K562 (cell line): ENCODE measurements at regions not wholly inside any gene's neighbourhood (a gene's known extent, or its start where the extent isn't known, plus 50 kb on each side); places are given as distances from the start of the nearest gene placed in this dataset.

Source experiments
- ATAC-seq: fragments of 200-7000 bp; cut with Tn5 transposase; 3 replicates; pipeline ENCODE4 v1.9.1; 2020; ENCODE audit warnings: moderate library complexity
- BruUV-seq: library from RNA; stranded (reverse); fragments of 400-500 nt; replicated peaks from 2 replicates; lab custom pipeline; 2021; lab: Mats Ljungman, UMichigan
- CTCF ChIA-PET: fragments of 300-600 bp; formaldehyde crosslinking; extraction: SDS; loops from one replicate; lab custom pipeline; 2021; ENCODE audit warnings: low intra/inter-chr PET ratio; lab: Yijun Ruan, JAX
- POLR2A ChIA-PET: fragments of 300-600, 350-650 bp; sonication (Branson Sonifier 250); formaldehyde crosslinking; extraction: SDS; loops from one replicate; lab custom pipeline; 2021; ENCODE audit warnings: antibody characterized with exemption, inconsistent platforms; lab: Yijun Ruan, JAX
- DNase-seq, 4 experiments: peaks; one replicate each; pipeline versions ENCODE4 v3.0.0 to v3.0.0-alpha.2; 2011 to 2018; ENCODE audit warnings: low spot score in 3 of 4, mixed read lengths in 3 of 4; ENCODE audit errors: extremely low read depth in 1 of 4
- FAIRE-seq: peaks from 2 replicates; lab custom pipeline; 2011; peaks lifted over from hg19 to GRCh38; lab: Jason Lieb, UNC
- H2AFZ ChIP-seq: 2 replicates; pipeline ENCODE4 v1.6.0; 2011; ENCODE audit warnings: low read depth, low read length, control low read depth, inconsistent platforms
- H3K27ac ChIP-seq: fragments of 200-600 bp; 3 replicates; pipeline ENCODE4 v1.8.0; 2011; ENCODE audit warnings: low read depth, mild to moderate bottlenecking, control low read depth, inconsistent platforms, low read length, moderate library complexity, mixed read lengths; ENCODE audit errors: extremely low read depth
- H3K27me3 ChIP-seq, 2 experiments: fragments of 300-600 bp in 1 of 2; 2 replicates in 1 of 2; 3 replicates in 1 of 2; pipeline versions ENCODE4 v1.6.0 to v1.8.0; 2011; ENCODE audit warnings: inconsistent platforms in 2 of 2, low read length in 2 of 2, mild to moderate bottlenecking in 1 of 2, mixed read lengths in 1 of 2, moderate library complexity in 1 of 2; ENCODE audit not compliant: control insufficient read depth in 2 of 2, insufficient read depth in 2 of 2
- H3K36me3 ChIP-seq: fragments of 300-600 bp; 3 replicates; pipeline ENCODE4 v1.8.0; 2011; ENCODE audit warnings: mild to moderate bottlenecking, low read length, inconsistent platforms; ENCODE audit not compliant: control insufficient read depth, insufficient read depth
- H3K4me1 ChIP-seq, 2 experiments: fragments of 200-600 bp in 1 of 2; replicated peaks in 1 of 2; 2 replicates in 1 of 2; 3 replicates in 1 of 2; pipeline versions ENCODE4 v1.5.1 to v1.8.0; 2011; ENCODE audit warnings: inconsistent platforms in 2 of 2, low read length in 2 of 2, mild to moderate bottlenecking in 1 of 2, mixed read lengths in 1 of 2, moderate library complexity in 1 of 2; ENCODE audit not compliant: control insufficient read depth in 2 of 2, insufficient read depth in 2 of 2
- H3K4me2 ChIP-seq: 2 replicates; pipeline ENCODE4 v1.6.1; 2011; ENCODE audit warnings: low read length, control low read depth, inconsistent platforms, mixed read lengths; ENCODE audit not compliant: insufficient read depth
- H3K4me3 ChIP-seq: fragments of 200-600 bp; sonication (generic), shearing (Covaris generic); 2 replicates; pipeline ENCODE4 v1.5.1; 2016; ENCODE audit warnings: control low read depth, inconsistent platforms
- H3K79me2 ChIP-seq: fragments of 200-600 bp; 3 replicates; pipeline ENCODE4 v1.8.0; 2011; ENCODE audit warnings: low read length, inconsistent platforms; ENCODE audit not compliant: control insufficient read depth, insufficient read depth
- H3K9ac ChIP-seq, 2 experiments: 2 replicates each; pipeline versions ENCODE4 v1.6.0 to v1.6.1; 2011; ENCODE audit warnings: low read depth in 2 of 2, low read length in 2 of 2, control low read depth in 1 of 2, inconsistent platforms in 1 of 2, mild to moderate bottlenecking in 1 of 2, mixed read lengths in 1 of 2; ENCODE audit not compliant: insufficient read depth in 1 of 2
- H3K9me1 ChIP-seq: one replicate; pipeline ENCODE4 v1.6.0; 2011; ENCODE audit warnings: inconsistent platforms, mild to moderate bottlenecking, low read length, moderate library complexity; ENCODE audit not compliant: control insufficient read depth, insufficient read depth
- H3K9me3 ChIP-seq: replicated peaks from 2 replicates; pipeline ENCODE4 v1.5.1; 2011; ENCODE audit warnings: low read depth, low read length, inconsistent platforms; ENCODE audit not compliant: control insufficient read depth, insufficient read depth
- H4K20me1 ChIP-seq: replicated peaks from 2 replicates; pipeline ENCODE4 v1.6.1; 2011; ENCODE audit warnings: low read length, inconsistent platforms, mixed read lengths; ENCODE audit not compliant: control insufficient read depth, insufficient read depth
- CHD1 ChIP-seq: fragments of 200-600 bp; sonication (generic); IDR thresholded peaks from one replicate; pipeline ENCODE4 v1.6.1; 2012; ENCODE audit warnings: mild to moderate bottlenecking, moderate library complexity, low read length, inconsistent platforms
- MEF2D ChIP-seq: conservative IDR thresholded peaks from 2 replicates; pipeline ENCODE4 v1.6.1; 2016; ENCODE audit warnings: low read depth, missing genetic modification characterization, missing compliant biosample characterization
- XRCC3 ChIP-seq: fragments of 450-650 bp; IDR thresholded peaks from 2 replicates; pipeline ENCODE4 v1.6.1; 2017; ENCODE audit warnings: mild to moderate bottlenecking, moderate library complexity
- ZNF140 ChIP-seq: fragments of 250-450 bp; sonication (Bioruptor Pico); IDR thresholded peaks from 2 replicates; pipeline ENCODE4 v1.8.0; 2021; ENCODE audit warnings: moderate library complexity, mild to moderate bottlenecking, inconsistent platforms
- ZNF232 ChIP-seq: sonication (generic); formaldehyde crosslinking; IDR thresholded peaks from 2 replicates; pipeline ENCODE4 v1.8.0; 2022; ENCODE audit warnings: mild to moderate bottlenecking, missing genetic modification reagents
- ZNF384 ChIP-seq: IDR thresholded peaks from 2 replicates; pipeline ENCODE4 v1.6.1; 2012; ENCODE audit warnings: low read depth, low read length, improper control_type of control experiment
- WGBS: fragments of 100-300 bp; shearing (Covaris generic); methylation state at CpG from one replicate; pipeline ENCODE4 v1.1.6; 2016; ENCODE audit warnings: low coverage, mixed read lengths; ENCODE audit not compliant: insufficient coverage; ENCODE audit errors: missing lambda C conversion rate; 5-methylcytosine and 5-hydroxymethylcytosine counted together
- in situ Hi-C: fragments of 300-500 bp; cut with MboI; formaldehyde crosslinking; loops from 4 replicates; pipeline ENCODE4 v1.15.0; 2018; ENCODE audit warnings: inconsistent platforms, mixed read lengths
- intact Hi-C: fragments of 100-400 bp; cut with micrococcal nuclease; formaldehyde crosslinking; loops from 2 replicates; pipeline ENCODE4 v1.14.2; 2022
- TF ChIP-seq, protein P1 (sequence below): fragments of 250-450 bp; sonication (Bioruptor Pico); IDR thresholded peaks from 2 replicates; pipeline ENCODE4 v1.5.0; 2021; ENCODE audit warnings: mild to moderate bottlenecking, moderate library complexity
- TF ChIP-seq, protein P2 (sequence below): fragments of 450-650 bp; IDR thresholded peaks from 2 replicates; pipeline ENCODE4 v1.6.1; 2016
- TF ChIP-seq, protein P3 (sequence below): sonication (generic); formaldehyde crosslinking; IDR thresholded peaks from 2 replicates; pipeline ENCODE4 v1.8.0; 2022; ENCODE audit warnings: mild to moderate bottlenecking, missing genetic modification reagents
- TF ChIP-seq, protein P4 (sequence below): fragments of 450-650 bp; IDR thresholded peaks from 2 replicates; pipeline ENCODE4 v1.7.0; 2016; ENCODE audit warnings: borderline replicate concordance
- TF ChIP-seq, protein P5 (sequence below): fragments of 250-450 bp; sonication (Bioruptor Pico); IDR thresholded peaks from 2 replicates; pipeline ENCODE4 v1.9.0; 2021; ENCODE audit warnings: mild to moderate bottlenecking, inconsistent platforms

DNA sequence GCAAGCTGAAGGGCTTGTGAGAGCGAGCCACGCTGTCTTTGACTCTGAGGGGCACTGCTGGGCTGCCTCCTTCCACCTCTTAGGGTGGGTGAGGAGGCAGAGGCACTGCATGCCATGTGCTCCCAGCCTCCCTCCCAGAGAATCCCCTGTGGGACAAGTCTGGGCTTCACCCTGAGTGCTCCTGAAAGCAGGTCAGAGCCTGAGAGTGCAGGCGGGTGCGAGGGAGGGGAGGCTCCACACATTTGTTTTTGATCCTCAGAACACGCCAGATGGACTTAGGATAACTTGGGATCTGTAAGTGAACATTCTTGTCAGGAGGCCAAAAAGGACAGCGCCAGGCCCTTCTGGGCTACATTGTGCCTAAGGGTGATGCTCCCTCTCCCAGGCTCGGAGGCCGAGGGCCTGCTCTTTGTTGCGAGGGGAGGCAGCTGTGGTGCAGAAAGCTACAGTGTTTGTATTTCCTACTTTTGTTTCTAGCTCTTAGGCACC lies 155.4 kb downstream of the TMX1 start (continued):
- TF ChIP-seq, protein P1, sequence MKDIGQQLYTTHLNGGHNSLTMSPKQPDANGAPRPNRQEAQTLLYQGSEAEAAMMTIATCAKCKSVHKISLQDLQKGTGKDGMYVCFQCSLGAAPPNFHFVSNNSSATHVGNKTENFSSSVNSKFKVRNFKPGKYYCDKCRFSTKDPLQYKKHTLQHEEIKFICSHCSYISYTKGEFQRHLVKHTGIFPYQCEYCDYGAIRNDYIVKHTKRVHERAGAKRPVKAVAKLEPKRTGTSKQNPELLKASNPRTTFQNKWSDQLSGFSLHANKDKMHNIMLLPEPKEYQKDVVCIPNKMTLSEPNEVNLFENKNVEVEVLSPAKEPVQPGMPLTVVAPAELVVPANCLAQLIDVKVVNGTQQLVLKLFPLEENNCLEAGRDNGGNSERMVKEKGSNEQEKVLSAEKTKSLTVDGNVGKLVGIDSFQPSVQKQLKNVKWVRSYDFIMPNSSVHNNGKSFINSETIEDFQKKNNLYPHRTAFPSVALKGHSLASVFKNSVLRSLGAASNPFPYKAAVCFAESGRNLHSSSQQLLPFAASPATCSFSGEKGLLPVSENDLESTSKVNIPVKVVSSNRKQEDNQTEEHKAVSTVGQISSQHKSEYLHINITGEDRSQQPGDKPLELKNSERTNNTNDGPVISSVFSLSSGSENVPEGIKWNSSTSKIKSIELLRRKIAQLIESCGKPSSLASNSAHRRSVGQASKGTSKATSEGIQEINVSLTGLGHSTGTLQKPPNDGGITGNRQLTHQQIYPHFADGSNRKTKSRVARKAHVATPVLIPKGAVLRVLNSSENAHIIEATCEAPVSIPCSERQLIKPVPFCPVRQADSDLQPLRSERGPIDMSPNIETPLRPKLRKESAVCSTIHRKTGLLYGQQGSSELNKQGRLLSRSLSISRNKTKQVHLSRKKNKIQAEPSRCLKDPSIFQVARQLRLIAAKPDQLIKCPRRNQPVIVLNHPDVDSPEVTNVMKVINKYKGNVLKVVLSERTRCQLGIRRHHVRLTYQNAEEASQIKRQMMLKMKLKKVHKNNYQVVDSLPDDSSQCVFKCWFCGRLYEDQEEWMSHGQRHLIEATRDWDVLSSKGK (CRISPR knock-in tag) = no peak
- TF ChIP-seq, all 486 proteins: peak for 0

DNA sequence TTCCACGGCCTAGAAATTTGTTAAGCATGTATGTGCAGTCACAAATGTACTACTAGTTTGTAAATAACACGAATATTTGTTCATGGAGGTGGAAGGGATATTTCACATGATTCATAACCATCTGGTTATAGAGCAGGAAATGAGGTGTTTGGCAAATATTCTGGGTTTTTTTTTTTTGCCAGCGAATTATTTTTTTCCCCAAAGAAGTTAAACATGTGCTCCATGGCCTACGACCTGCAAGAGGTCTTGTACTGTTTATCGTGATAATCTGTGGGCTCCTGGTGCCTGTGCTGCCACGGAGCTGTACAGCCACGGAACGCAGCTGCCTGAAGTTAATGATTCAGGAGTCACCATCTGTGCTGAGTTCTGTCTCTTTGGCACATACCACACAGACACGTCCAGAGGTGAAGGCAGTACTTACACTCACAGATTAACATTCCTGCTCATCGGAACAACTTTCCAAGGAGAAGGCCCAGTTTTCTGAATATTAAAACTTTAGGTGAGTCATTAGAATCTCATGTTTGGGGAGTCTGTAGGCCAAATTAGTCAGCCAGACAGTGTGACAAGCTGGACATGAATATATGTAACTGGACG lies 156.3 kb downstream of the TMX1 start:
- Histone ChIP-seq H4K20me1 (no peaks in the 10 kb centered on the region), H3K36me3 (no peaks in the 10 kb centered on the region), H2AFZ (no peak overlapping the region), H3K9ac (no peak overlapping the region), H3K79me2 (no peaks in the 10 kb centered on the region), H3K4me1 (no peaks in the 10 kb centered on the region), H3K9me3 (no peaks in the 10 kb centered on the region), H3K27ac (no peak overlapping the region), H3K4me2 (no peak overlapping the region), H3K27me3 (peaks cover 0 to 5% of the 10 kb centered on the region in 2 experiments; a peak in 1 of 5 replicates), H3K4me3 (no peak overlapping the region), H3K9me1 (no peaks in the 10 kb centered on the region)
- POLR2A ChIA-PET = no interaction called here
- in situ Hi-C loops = no loop called here
- intact Hi-C loops = no loop called here
- 0% methylated on average over 9 of the region's 11 CpGs for WGBS
- ATAC-seq = no peak
- DNase-seq = no peak
- BruUV-seq = no TSS peak
- CTCF ChIA-PET = no interaction called here
- FAIRE-seq = no peak
- TF ChIP-seq, protein P2, sequence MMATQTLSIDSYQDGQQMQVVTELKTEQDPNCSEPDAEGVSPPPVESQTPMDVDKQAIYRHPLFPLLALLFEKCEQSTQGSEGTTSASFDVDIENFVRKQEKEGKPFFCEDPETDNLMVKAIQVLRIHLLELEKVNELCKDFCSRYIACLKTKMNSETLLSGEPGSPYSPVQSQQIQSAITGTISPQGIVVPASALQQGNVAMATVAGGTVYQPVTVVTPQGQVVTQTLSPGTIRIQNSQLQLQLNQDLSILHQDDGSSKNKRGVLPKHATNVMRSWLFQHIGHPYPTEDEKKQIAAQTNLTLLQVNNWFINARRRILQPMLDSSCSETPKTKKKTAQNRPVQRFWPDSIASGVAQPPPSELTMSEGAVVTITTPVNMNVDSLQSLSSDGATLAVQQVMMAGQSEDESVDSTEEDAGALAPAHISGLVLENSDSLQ = no peak
- TF ChIP-seq MEF2D (tag) (no peak), ZNF140 (CRISPR knock-in tag) (no peak), ZNF232 (CRISPR knock-in tag) (no peak), ZNF384 (no peak), CHD1 (no peak), XRCC3 (no peak)
- TF ChIP-seq, protein P3, sequence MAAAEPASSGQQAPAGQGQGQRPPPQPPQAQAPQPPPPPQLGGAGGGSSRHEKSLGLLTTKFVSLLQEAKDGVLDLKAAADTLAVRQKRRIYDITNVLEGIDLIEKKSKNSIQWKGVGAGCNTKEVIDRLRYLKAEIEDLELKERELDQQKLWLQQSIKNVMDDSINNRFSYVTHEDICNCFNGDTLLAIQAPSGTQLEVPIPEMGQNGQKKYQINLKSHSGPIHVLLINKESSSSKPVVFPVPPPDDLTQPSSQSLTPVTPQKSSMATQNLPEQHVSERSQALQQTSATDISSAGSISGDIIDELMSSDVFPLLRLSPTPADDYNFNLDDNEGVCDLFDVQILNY (CRISPR knock-in tag) = no peak
- TF ChIP-seq, protein P4, sequence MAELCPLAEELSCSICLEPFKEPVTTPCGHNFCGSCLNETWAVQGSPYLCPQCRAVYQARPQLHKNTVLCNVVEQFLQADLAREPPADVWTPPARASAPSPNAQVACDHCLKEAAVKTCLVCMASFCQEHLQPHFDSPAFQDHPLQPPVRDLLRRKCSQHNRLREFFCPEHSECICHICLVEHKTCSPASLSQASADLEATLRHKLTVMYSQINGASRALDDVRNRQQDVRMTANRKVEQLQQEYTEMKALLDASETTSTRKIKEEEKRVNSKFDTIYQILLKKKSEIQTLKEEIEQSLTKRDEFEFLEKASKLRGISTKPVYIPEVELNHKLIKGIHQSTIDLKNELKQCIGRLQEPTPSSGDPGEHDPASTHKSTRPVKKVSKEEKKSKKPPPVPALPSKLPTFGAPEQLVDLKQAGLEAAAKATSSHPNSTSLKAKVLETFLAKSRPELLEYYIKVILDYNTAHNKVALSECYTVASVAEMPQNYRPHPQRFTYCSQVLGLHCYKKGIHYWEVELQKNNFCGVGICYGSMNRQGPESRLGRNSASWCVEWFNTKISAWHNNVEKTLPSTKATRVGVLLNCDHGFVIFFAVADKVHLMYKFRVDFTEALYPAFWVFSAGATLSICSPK = no peak
- TF ChIP-seq, protein P5, sequence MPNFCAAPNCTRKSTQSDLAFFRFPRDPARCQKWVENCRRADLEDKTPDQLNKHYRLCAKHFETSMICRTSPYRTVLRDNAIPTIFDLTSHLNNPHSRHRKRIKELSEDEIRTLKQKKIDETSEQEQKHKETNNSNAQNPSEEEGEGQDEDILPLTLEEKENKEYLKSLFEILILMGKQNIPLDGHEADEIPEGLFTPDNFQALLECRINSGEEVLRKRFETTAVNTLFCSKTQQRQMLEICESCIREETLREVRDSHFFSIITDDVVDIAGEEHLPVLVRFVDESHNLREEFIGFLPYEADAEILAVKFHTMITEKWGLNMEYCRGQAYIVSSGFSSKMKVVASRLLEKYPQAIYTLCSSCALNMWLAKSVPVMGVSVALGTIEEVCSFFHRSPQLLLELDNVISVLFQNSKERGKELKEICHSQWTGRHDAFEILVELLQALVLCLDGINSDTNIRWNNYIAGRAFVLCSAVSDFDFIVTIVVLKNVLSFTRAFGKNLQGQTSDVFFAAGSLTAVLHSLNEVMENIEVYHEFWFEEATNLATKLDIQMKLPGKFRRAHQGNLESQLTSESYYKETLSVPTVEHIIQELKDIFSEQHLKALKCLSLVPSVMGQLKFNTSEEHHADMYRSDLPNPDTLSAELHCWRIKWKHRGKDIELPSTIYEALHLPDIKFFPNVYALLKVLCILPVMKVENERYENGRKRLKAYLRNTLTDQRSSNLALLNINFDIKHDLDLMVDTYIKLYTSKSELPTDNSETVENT (CRISPR knock-in tag) = no peak
